ENCODE measurements at regions not wholly inside any gene's neighbourhood (a gene's known extent, or its start where the extent isn't known, plus 50 kb on each side); places are given as distances from the start of the nearest gene placed in this dataset.

DNA sequence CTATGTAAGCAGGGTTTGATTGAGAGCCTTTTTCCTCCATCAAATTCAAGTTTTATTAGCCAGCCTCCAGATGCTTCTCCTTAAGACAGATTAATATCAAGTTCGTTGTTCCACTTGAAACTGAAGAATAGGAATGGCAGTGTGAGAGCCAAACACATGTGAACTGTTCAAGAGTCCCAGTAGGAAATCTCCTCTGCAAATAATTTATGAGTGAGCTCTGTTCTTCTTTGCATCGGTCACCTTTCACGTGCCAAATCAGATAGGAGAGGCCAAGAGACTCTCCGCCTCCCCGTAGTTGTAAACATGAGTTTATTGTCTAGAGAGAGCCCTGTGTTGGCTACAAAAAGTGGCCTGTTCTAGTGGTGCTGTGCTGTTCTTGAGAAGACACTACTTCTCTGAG is 372.1 kb upstream of the NR2F2 start:
- TF ChIP-seq POLR2AphosphoS5 (IDR thresholded peaks at IDR 0.05; ENCODE audit: low read depth, low read length), result no peak
- TF ChIP-seq FOXP2 (optimal IDR thresholded peaks at IDR 0.05; ENCODE audit: borderline replicate concordance, extremely low read depth, extremely low read length, insufficient read depth), result no peak
- TF ChIP-seq REST (IDR thresholded peaks at IDR 0.05; ENCODE audit: insufficient read depth in 1 of 2, low read depth in 2 of 2, low read length in 2 of 2), result no peak
- TF ChIP-seq TAF1 (IDR thresholded peaks at IDR 0.05; ENCODE audit: borderline replicate concordance, insufficient read depth, low read length), result no peak
- no peak for TF ChIP-seq SIN3A (IDR thresholded peaks at IDR 0.05; ENCODE audit: borderline replicate concordance, insufficient read depth, low read length)

DNA sequence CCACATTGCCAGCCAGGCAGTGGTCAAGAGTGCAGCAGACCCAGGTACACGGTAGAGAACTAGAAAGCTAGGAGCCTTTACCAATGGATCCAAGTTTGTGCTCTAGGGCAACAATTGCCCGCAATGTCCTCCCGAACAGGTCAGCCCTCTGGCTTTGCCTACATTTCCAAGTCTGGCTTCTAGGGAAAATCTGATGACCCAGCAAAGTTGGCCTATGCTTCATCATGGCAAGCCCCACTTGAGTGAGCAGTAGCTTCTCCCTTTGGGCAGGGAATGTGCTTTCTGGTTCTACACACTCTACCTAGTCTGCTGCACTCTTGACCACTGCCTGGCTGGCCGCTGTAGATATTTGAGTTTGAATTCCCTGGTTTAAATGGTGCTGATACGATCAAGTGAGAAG is 361.6 kb upstream of the NR2F2 start:
- TF ChIP-seq POLR2AphosphoS5 (IDR thresholded peaks at IDR 0.05; ENCODE audit: low read depth, low read length) (no peak), FOXP2 (optimal IDR thresholded peaks at IDR 0.05; ENCODE audit: borderline replicate concordance, extremely low read depth, extremely low read length, insufficient read depth) (no peak), TAF1 (IDR thresholded peaks at IDR 0.05; ENCODE audit: borderline replicate concordance, insufficient read depth, low read length) (no peak), SIN3A (IDR thresholded peaks at IDR 0.05; ENCODE audit: borderline replicate concordance, insufficient read depth, low read length) (no peak), REST (IDR thresholded peaks at IDR 0.05; ENCODE audit: insufficient read depth in 1 of 2, low read depth in 2 of 2, low read length in 2 of 2) (no peak)

DNA sequence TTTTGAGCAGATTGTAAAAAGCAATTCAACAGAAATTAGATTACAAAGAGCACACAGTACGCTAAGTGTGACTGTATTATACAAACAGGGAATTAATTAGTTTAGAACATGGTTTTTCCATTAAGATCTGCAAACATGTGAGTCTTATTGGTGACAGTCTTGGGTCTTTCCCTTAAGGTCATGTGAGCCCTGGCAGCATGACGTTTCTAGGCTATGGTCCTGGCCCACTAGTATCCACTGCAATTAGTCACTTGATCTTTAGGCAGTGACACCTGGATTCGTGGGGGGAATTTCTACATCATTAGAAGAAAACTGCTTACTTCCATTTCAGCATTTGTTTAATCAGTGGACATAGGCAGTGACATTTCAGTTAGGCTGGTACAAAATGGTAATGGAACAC is 360.2 kb upstream of the NR2F2 start:
- TF ChIP-seq FOXP2 (optimal IDR thresholded peaks at IDR 0.05; ENCODE audit: borderline replicate concordance, extremely low read depth, extremely low read length, insufficient read depth), result no peak
- TF ChIP-seq SIN3A (IDR thresholded peaks at IDR 0.05; ENCODE audit: borderline replicate concordance, insufficient read depth, low read length), result no peak
- TF ChIP-seq TAF1 (IDR thresholded peaks at IDR 0.05; ENCODE audit: borderline replicate concordance, insufficient read depth, low read length), result no peak
- no peak for TF ChIP-seq REST (IDR thresholded peaks at IDR 0.05; ENCODE audit: insufficient read depth in 1 of 2, low read depth in 2 of 2, low read length in 2 of 2)
- TF ChIP-seq POLR2AphosphoS5 (IDR thresholded peaks at IDR 0.05; ENCODE audit: low read depth, low read length), result no peak

DNA sequence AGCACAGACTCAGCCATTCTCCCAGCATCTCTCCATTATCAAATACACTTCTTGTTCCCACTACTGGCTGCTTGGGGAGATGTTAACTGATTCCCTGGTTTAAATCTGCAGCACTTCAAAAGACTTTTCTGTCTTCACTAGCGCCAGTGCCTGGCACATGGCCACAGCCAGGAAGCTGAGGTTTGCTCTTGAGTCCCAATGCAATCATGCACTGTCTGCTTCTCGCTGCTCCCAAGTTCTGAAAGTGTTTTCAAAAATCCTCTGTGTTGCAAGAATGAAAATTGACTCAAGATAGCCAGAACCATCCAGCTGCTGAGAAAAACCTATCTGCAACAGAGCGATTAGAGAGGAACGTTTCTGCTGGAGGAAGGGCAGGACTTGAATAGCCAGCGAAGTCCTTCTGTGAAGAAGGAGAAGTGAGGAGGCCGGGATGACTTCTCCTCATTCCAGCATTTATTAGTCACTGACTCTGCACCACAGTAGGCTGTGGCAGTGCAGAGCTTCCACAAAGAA is 358.4 kb upstream of the NR2F2 start:
- TF ChIP-seq REST (IDR thresholded peaks at IDR 0.05; ENCODE audit: insufficient read depth in 1 of 2, low read depth in 2 of 2, low read length in 2 of 2) (no peak), POLR2AphosphoS5 (IDR thresholded peaks at IDR 0.05; ENCODE audit: low read depth, low read length) (no peak), FOXP2 (optimal IDR thresholded peaks at IDR 0.05; ENCODE audit: borderline replicate concordance, extremely low read depth, extremely low read length, insufficient read depth) (no peak), TAF1 (IDR thresholded peaks at IDR 0.05; ENCODE audit: borderline replicate concordance, insufficient read depth, low read length) (no peak), SIN3A (IDR thresholded peaks at IDR 0.05; ENCODE audit: borderline replicate concordance, insufficient read depth, low read length) (no peak)

- no peak for TF ChIP-seq SIN3A (IDR thresholded peaks at IDR 0.05; ENCODE audit: borderline replicate concordance, insufficient read depth, low read length)
- no peak for TF ChIP-seq FOXP2 (optimal IDR thresholded peaks at IDR 0.05; ENCODE audit: borderline replicate concordance, extremely low read depth, extremely low read length, insufficient read depth)
- no peak for TF ChIP-seq REST (IDR thresholded peaks at IDR 0.05; ENCODE audit: insufficient read depth in 1 of 2, low read depth in 2 of 2, low read length in 2 of 2)
- no peak for TF ChIP-seq TAF1 (IDR thresholded peaks at IDR 0.05; ENCODE audit: borderline replicate concordance, insufficient read depth, low read length)
- TF ChIP-seq POLR2AphosphoS5 (IDR thresholded peaks at IDR 0.05; ENCODE audit: low read depth, low read length), result no peak
Observed at GRCh38 chr15:95972812-95973211, 357.7 kb upstream of the NR2F2 start.

Measured in PFSK-1 (cell line).